SJSA1 (cell line): ENCODE measurements at regions not wholly inside any gene's neighbourhood (a gene's known extent, or its start where the extent isn't known, plus 50 kb on each side); places are given as distances from the start of the nearest gene placed in this dataset.

ENCODE experiments used
- DNase-seq, 2 experiments: peaks; one replicate each; pipeline ENCODE4 v3.0.0-alpha.2; 2015 to 2020; ENCODE audit warnings: low spot score in 2 of 2, low read depth in 1 of 2
- H3K27ac ChIP-seq: fragments of 250-450 bp; sonication (Bioruptor Pico); 2 replicates; pipeline ENCODE4 v1.5.1; 2020; ENCODE audit warnings: mild to moderate bottlenecking, moderate library complexity
- H3K27me3 ChIP-seq: fragments of 250-450 bp; sonication (Bioruptor Pico); replicated peaks from 2 replicates; pipeline ENCODE4 v1.5.1; 2020; ENCODE audit warnings: mild to moderate bottlenecking, moderate library complexity
- H3K36me3 ChIP-seq: fragments of 250-450 bp; sonication (Bioruptor Pico); 2 replicates; pipeline ENCODE4 v1.5.1; 2020; ENCODE audit warnings: mild to moderate bottlenecking
- H3K4me1 ChIP-seq: fragments of 250-450 bp; sonication (Bioruptor Pico); replicated peaks from 2 replicates; pipeline ENCODE4 v1.6.1; 2021; ENCODE audit warnings: mild to moderate bottlenecking
- H3K4me3 ChIP-seq: fragments of 250-450 bp; sonication (Bioruptor Pico); 2 replicates; pipeline ENCODE4 v1.5.1; 2020; ENCODE audit warnings: mild to moderate bottlenecking
- H3K9me3 ChIP-seq: fragments of 250-450 bp; sonication (Bioruptor Pico); replicated peaks from 2 replicates; pipeline ENCODE4 v1.5.1; 2020; ENCODE audit warnings: mild to moderate bottlenecking

DNA sequence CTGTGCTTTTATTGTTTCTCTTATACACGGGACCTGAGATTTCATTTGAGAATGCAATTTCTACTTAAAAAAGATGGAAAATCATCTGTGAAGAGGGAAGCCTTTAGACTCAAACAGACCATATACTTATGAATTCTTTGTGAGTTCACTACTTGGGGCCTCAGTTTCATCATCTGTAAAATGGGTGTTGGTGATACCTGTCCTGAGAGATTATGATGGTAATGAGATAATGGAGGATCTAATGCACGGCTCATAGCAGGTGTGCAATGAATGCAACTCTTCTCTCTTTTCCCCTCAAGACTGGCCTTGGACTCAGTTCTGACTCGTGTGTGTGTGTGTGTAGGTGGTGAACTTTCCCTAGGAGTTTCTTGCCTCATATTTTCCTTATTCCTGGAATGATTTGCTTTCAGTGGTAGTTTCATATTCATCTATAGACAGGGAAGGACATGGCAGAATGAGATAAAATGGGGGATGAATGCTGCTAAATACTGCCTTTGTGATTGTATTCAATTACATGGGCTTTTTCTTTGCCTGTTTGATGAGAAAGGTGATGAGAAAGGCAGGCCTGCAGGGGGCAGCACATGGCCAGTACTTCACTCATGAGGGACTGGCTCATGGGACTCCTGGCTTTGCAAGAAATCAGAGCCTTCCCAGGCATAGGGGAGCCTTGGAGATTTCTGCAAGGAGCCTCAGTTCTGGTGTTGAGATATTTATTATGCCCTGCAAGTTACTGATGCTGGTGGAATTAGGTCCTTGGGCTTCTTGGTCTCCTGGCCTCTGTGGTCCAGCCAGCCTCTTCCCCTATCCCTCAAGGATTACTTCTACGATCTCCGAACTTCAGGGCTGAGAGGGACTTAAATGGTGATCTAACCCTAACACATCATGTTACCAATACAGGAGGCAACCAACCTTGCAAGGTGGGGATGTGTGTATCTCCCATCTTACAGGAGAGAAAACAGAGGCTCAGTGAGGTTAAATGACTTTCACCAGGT is 70.7 kb downstream of the RPLP1 start:
- Histone ChIP-seq H3K4me3 (no peak overlapping the region), H3K36me3 (no peaks in the 10 kb centered on the region), H3K4me1 (0 out of 2 replicates have a peak, but pooled peaks cover 3% of the 10 kb centered on the region), H3K27me3 (peaks cover 5% of the 10 kb centered on the region; the same call in 1 of the 2 replicates), H3K27ac (no peak overlapping the region), H3K9me3 (no peaks in the 10 kb centered on the region)
- DNase-seq = peak; percentile 67 to 84

DNA sequence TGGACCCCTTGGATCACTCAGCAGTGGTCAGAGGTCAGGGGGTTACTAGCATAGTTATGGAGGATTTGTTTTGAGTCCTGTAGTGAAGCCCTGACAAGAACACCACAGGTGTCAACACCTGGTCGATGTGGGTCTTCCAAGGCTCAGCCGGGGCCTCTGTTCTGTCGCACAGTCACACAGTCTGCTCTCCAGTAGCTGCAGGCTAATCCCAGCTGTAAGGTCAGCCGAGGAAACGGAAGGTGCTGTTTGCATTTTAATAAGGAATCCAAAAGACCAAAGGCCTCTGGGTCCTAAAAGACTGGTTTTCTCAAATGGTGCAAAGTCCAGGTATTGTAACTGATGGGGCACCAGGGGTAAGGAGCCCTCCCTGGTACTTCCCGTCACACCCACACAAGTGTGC is 71.7 kb downstream of the RPLP1 start:
- Histone ChIP-seq H3K4me1 (0 out of 2 replicates have a peak, but pooled peaks cover 3% of the 10 kb centered on the region), H3K4me3 (no peak overlapping the region), H3K27ac (no peak overlapping the region), H3K9me3 (no peaks in the 10 kb centered on the region), H3K36me3 (no peaks in the 10 kb centered on the region), H3K27me3 (peaks cover 5% of the 10 kb centered on the region; the same call in 1 of the 2 replicates)
- DNase-seq = no peak

GRCh38 chr15:69524814-69525213 is 72.2 kb downstream of the RPLP1 start:
- H3K36me3 ChIP-seq = no peaks in the 10 kb centered on the region
- peaks cover 1% of the 10 kb centered on the region; the same call in 1 of the 2 replicates for H3K27me3 ChIP-seq
- H3K9me3 ChIP-seq = no peaks in the 10 kb centered on the region
- no peak overlapping the region for H3K4me3 ChIP-seq
- DNase-seq = no peak
- no peak overlapping the region for H3K27ac ChIP-seq
- 0 out of 2 replicates have a peak, but pooled peaks cover 3% of the 10 kb centered on the region for H3K4me1 ChIP-seq

DNA sequence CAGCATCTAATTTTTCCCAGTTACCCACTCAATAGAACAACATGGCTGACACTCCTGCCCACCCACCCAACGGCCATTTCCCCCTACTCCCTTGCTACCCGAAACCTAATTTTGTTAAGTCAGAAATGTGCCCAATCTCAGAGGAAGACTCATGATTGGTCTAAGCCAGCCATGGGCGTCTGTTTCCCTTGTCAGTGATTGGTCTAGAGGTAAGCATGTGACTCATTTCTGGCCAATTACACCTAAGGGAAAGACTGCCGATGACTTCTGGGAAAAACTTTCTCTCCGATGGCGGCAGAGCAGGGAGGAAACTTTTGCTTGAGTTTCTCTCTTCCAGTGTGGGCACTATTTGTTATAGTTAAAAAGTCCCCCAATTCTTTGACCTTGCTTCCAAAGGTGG is 72.9 kb downstream of the RPLP1 start:
- Histone ChIP-seq H3K27ac (no peak overlapping the region), H3K4me1 (0 out of 2 replicates have a peak, but pooled peaks cover 3% of the 10 kb centered on the region), H3K4me3 (no peak overlapping the region), H3K36me3 (no peaks in the 10 kb centered on the region), H3K27me3 (no peaks in the 10 kb centered on the region), H3K9me3 (no peaks in the 10 kb centered on the region)
- DNase-seq = no peak

- Histone ChIP-seq H3K27ac (no peak overlapping the region), H3K4me1 (peaks cover 10% of the 10 kb centered on the region), H3K4me3 (no peak overlapping the region), H3K9me3 (no peaks in the 10 kb centered on the region), H3K36me3 (no peaks in the 10 kb centered on the region), H3K27me3 (no peaks in the 10 kb centered on the region)
- DNase-seq = no peak
Observed at GRCh38 chr15:69526081-69527061, 73.8 kb downstream of the RPLP1 start.

DNA sequence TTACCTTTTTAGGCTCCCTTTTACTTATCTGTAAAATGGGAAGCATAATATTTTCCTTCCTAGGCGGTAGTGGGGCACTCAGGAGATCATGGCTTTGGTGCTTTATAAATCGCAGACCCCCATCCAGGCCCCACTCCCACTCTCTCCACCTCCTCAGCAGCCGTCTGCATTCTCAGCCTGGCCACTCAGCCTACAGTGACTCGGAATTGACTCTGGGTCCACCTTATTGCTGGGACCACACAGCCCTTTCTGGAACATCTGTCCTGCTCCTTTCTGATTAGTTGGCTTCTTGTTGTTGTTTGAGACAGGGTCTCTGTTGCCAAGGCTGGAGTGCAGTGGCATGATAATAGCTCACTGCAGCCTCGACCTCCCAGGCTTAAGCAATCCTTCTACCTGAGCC is 76.5 kb downstream of the RPLP1 start:
- Histone ChIP-seq H3K4me3 (no peak overlapping the region), H3K27me3 (no peaks in the 10 kb centered on the region), H3K36me3 (no peaks in the 10 kb centered on the region), H3K27ac (no peak overlapping the region), H3K9me3 (no peaks in the 10 kb centered on the region), H3K4me1 (peaks cover 16% of the 10 kb centered on the region)
- DNase-seq = no peak

GRCh38 chr15:69529961-69530633 is 77.5 kb downstream of the RPLP1 start:
- DNase-seq = no peak
- Histone ChIP-seq H3K9me3 (no peaks in the 10 kb centered on the region), H3K36me3 (no peaks in the 10 kb centered on the region), H3K4me3 (no peak overlapping the region), H3K27ac (no peak overlapping the region), H3K4me1 (peaks cover 17% of the 10 kb centered on the region), H3K27me3 (no peaks in the 10 kb centered on the region)

DNA sequence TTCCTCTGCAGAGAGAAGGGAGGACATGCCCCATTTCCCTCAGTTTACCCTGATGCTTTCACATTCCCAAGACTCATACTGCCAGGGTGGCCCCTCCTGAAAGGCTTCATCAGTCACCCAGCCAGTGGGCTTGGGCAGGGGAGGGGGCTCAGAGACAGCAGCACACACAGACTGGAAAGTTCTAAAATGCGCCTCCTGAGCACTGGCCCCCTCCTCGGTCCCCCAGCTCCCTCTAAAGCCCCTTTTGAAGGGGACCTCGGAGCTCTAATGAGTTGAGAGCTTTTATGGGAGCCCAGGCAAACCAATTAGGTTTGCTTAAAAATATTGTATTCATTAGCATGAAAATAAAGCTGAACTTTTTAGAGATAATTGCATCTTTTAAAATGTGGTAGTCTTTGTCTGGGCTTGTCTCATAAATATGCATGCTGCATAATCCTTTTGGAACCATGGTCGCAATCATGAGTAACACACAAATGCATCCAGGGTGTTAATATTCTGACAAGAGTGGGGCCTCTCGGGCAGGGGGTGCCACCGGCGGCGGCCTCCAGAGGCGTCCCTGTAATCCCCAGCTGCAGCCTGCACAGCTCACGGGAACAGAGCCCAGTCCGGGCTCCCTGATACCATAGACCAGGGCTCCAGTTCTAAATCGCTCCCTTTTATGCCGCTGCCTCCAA is 78.5 kb downstream of the RPLP1 start:
- Histone ChIP-seq H3K4me3 (no peak overlapping the region), H3K9me3 (no peaks in the 10 kb centered on the region), H3K36me3 (no peaks in the 10 kb centered on the region), H3K27ac (no peak overlapping the region), H3K27me3 (no peaks in the 10 kb centered on the region), H3K4me1 (peaks cover 23% of the 10 kb centered on the region)
- no peak for DNase-seq

DNA sequence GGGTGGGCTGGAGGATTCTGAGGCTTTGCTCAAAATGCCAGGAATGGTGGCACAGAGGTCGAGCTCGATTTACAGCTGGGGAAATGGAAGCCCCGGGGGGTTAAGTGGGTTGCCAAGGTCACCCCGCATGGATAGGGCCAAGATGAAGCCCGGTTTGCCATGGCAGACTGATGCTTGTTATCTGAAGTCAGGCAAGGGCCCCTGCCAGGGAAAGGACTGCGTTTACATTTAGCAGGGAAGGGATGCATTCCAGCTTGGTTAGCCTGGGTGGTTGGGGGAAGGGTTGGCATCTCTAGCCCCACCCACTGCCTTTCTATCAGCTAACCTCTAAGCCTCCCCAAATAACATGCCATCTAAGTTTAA is 79.0 kb downstream of the RPLP1 start:
- Histone ChIP-seq H3K4me3 (no peak overlapping the region), H3K27me3 (no peaks in the 10 kb centered on the region), H3K4me1 (peaks cover 23% of the 10 kb centered on the region), H3K27ac (no peak overlapping the region), H3K36me3 (no peaks in the 10 kb centered on the region), H3K9me3 (no peaks in the 10 kb centered on the region)
- DNase-seq = peak; percentile 32 to 50

GRCh38 chr15:69532066-69532465 is 79.4 kb downstream of the RPLP1 start:
- no peak for DNase-seq
- peaks cover 23% of the 10 kb centered on the region for H3K4me1 ChIP-seq
- H3K4me3 ChIP-seq = no peak overlapping the region
- H3K9me3 ChIP-seq = no peaks in the 10 kb centered on the region
- no peaks in the 10 kb centered on the region for H3K27me3 ChIP-seq
- H3K27ac ChIP-seq = no peak overlapping the region
- no peaks in the 10 kb centered on the region for H3K36me3 ChIP-seq

GRCh38 chr15:69532856-69533255 is 80.2 kb downstream of the RPLP1 start:
- no peak for DNase-seq
- H3K27ac ChIP-seq = no peak overlapping the region
- no peak overlapping the region for H3K4me3 ChIP-seq
- peaks cover 23% of the 10 kb centered on the region for H3K4me1 ChIP-seq
- no peaks in the 10 kb centered on the region for H3K36me3 ChIP-seq
- no peaks in the 10 kb centered on the region for H3K27me3 ChIP-seq
- H3K9me3 ChIP-seq = no peaks in the 10 kb centered on the region

GRCh38 chr15:69533522-69533921 is 80.9 kb downstream of the RPLP1 start:
- Histone ChIP-seq H3K27me3 (no peaks in the 10 kb centered on the region), H3K27ac (no peak overlapping the region), H3K36me3 (no peaks in the 10 kb centered on the region), H3K4me1 (peaks cover 23% of the 10 kb centered on the region), H3K4me3 (no peak overlapping the region), H3K9me3 (no peaks in the 10 kb centered on the region)
- no peak for DNase-seq
